ENCODE measurements at regions not wholly inside any gene's neighbourhood (a gene's known extent, or its start where the extent isn't known, plus 50 kb on each side); places are given as distances from the start of the nearest gene placed in this dataset.

DNA sequence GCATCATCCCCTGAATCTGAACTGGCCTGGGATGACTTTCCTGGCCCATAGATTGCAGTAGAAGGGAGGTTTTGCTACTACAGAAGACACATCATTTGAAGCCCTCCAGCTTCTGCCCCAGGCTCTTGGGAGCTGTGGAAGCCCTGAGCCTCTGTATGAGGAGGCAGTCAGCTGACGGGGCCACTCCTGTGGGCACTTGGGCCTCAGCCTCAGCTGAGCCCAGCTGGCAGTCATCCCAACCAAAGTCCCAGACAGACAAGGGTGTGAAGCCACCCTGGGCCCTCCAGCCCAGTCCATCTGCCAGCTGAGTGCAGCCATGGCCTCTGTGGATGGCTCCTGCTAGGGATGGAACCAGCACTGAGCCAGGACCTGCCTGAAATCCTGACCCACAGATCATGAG is 502.3 kb upstream of the HS6ST1 start:
- H3K27ac ChIP-seq: no peak overlapping the region
- no CpG with 5 or more reads among the region's 1 CpG for WGBS, 2 donors (ENCODE audit: low coverage in 1 of 2)
- no peaks in the 10 kb centered on the region for H3K36me3 ChIP-seq
- H3K27me3 ChIP-seq: peaks cover 8% of the 10 kb centered on the region
- H3K4me3 ChIP-seq: no peak overlapping the region
- no peaks in the 10 kb centered on the region for H3K4me1 ChIP-seq
- no peak for TF ChIP-seq EP300 (IDR thresholded peaks at IDR 0.05)
- TF ChIP-seq, protein P1, sequence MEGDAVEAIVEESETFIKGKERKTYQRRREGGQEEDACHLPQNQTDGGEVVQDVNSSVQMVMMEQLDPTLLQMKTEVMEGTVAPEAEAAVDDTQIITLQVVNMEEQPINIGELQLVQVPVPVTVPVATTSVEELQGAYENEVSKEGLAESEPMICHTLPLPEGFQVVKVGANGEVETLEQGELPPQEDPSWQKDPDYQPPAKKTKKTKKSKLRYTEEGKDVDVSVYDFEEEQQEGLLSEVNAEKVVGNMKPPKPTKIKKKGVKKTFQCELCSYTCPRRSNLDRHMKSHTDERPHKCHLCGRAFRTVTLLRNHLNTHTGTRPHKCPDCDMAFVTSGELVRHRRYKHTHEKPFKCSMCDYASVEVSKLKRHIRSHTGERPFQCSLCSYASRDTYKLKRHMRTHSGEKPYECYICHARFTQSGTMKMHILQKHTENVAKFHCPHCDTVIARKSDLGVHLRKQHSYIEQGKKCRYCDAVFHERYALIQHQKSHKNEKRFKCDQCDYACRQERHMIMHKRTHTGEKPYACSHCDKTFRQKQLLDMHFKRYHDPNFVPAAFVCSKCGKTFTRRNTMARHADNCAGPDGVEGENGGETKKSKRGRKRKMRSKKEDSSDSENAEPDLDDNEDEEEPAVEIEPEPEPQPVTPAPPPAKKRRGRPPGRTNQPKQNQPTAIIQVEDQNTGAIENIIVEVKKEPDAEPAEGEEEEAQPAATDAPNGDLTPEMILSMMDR (IDR thresholded peaks at IDR 0.05): no peak
- ATAC-seq: no peak
- H3K9me3 ChIP-seq: peaks cover 0 to 8% (median 0%) of the 10 kb centered on the region in 3 donors

DNA sequence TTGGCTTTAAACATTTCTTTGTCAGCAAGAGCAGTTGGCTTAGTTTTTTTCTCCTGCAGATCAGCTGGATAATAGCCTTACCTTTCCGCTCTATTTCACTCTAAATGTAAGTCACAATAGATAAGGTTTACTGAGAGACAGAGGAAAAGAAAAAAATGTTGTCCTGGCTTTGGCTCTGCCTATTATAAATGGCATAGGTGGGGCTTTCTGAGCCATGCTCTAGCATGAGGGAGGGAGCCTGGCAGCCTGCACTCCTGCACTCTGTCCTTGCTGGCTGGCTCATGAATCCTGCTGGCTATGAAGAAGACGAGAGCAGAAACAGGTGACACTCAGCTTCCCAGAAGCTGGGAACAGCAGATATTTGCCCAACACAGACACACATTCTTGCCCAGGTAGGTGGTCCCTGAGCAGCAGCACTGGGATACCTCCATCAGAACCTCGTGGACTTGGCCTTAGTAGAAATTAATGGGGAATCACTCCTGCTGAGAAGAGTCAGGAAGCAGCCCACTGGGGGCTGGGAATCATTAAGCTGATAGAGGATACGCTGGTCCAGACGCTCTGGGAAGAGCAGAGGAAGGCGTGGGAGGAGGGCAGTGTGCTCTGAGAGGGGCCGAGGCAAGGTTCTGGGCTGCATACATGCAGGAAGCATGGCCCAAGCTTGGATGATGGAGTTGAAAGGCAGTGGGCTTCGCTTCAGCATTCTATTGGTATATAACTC is 514.4 kb upstream of the HS6ST1 start:
- Histone ChIP-seq H3K4me1 (peaks cover 0 to 19% (median 0%) of the 10 kb centered on the region in 3 donors), H3K27ac (no peak overlapping the region), H3K9me3 (no peaks in the 10 kb centered on the region), H3K27me3 (no peaks in the 10 kb centered on the region), H3K4me3 (no peak overlapping the region), H3K36me3 (no peaks in the 10 kb centered on the region)
- no peak for ATAC-seq
- WGBS, 2 donors (ENCODE audit: low coverage in 1 of 2): 40 to 52% methylated on average over 3 to 7 of the region's 8 CpGs
- TF ChIP-seq POLR2A (IDR thresholded peaks at IDR 0.05) (no peak), POLR2AphosphoS5 (IDR thresholded peaks at IDR 0.05) (no peak), EP300 (IDR thresholded peaks at IDR 0.05) (no peak)
- TF ChIP-seq, protein P1 (IDR thresholded peaks at IDR 0.05): no peak

GRCh38 chr2:128833664-128834027 is 515.0 kb upstream of the HS6ST1 start:
- no peaks in the 10 kb centered on the region for H3K27me3 ChIP-seq
- H3K27ac ChIP-seq: no peak overlapping the region
- no peaks in the 10 kb centered on the region for H3K36me3 ChIP-seq
- TF ChIP-seq EP300 (IDR thresholded peaks at IDR 0.05) (no peak), POLR2AphosphoS5 (IDR thresholded peaks at IDR 0.05) (no peak), POLR2A (IDR thresholded peaks at IDR 0.05) (no peak)
- TF ChIP-seq, protein P1 (IDR thresholded peaks at IDR 0.05): no peak
- no peak for ATAC-seq
- WGBS, 2 donors (ENCODE audit: low coverage in 1 of 2): 91 to 92% methylated on average over 2 to 6 of the region's 6 CpGs
- H3K4me3 ChIP-seq: no peak overlapping the region
- H3K4me1 ChIP-seq: peaks cover 0 to 19% (median 0%) of the 10 kb centered on the region in 3 donors
- no peaks in the 10 kb centered on the region for H3K9me3 ChIP-seq

DNA sequence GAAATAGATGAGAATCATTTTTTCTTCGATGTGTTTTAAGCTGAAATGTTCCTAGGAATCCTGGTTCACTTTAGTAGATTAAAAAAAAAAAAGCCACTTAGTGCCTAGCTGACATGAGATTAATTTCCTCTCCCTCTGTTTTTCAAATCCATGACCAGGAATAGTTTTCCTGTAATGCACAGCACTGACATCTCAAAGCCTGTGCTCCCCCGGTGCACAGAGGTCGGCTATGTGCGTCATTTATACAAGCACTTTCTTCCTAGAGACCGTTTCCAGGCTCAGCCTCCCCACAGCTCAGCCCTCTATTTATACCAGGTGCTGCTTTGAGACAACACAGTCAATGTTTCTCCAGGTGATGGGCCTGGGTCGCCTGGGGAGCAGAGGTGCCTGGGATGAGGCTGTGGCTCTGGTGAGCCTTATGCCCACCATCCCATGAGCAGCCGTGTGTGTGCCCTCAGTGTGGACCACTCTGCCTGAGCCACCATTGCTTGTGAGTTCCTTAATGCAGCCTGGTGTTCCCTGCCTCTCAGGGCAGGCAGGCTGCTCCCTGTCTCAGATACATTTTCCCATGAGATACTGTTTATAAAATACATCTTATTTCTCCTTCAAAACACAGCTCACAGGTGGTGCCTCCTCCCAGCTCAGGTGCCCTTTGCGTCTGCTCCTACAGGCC is 515.7 kb upstream of the HS6ST1 start:
- WGBS, 2 donors (ENCODE audit: low coverage in 1 of 2): 21 to 47% methylated on average over 5 to 6 of the region's 8 CpGs
- H3K27ac ChIP-seq: no peak overlapping the region
- no peak for ATAC-seq
- no peak overlapping the region for H3K4me3 ChIP-seq
- H3K4me1 ChIP-seq: peaks cover 0 to 19% (median 0%) of the 10 kb centered on the region in 3 donors
- no peaks in the 10 kb centered on the region for H3K36me3 ChIP-seq
- TF ChIP-seq POLR2AphosphoS5 (IDR thresholded peaks at IDR 0.05): peak; percentile 50
- no peak for TF ChIP-seq EP300 (IDR thresholded peaks at IDR 0.05)
- no peaks in the 10 kb centered on the region for H3K9me3 ChIP-seq
- H3K27me3 ChIP-seq: no peaks in the 10 kb centered on the region

DNA sequence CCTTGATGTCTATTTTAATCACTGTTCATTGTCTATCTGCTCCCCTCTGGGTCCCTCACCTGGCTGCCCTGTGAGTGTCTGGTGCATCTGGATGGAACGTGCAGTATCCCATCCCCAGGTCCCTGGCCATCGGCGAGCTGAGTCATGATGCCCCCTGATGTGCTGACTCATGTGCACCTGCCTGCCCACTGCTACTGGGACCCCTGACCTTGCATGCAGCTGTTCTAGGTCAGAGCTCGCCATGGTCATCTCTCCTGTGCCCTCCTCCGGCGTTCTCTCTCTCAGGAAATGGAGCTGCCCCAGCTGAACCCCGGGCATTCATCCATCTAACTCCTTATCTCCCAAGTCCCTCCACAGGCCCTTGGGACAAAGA is 516.2 kb upstream of the HS6ST1 start:
- Histone ChIP-seq H3K4me1 (peaks cover 0 to 19% (median 0%) of the 10 kb centered on the region in 3 donors), H3K4me3 (no peak overlapping the region), H3K27ac (no peak overlapping the region), H3K9me3 (no peaks in the 10 kb centered on the region), H3K27me3 (no peaks in the 10 kb centered on the region), H3K36me3 (no peaks in the 10 kb centered on the region)
- TF ChIP-seq POLR2A (IDR thresholded peaks at IDR 0.05): no peak
- TF ChIP-seq, protein P1 (IDR thresholded peaks at IDR 0.05): no peak
- no peak for TF ChIP-seq EP300 (IDR thresholded peaks at IDR 0.05)
- TF ChIP-seq POLR2AphosphoS5 (IDR thresholded peaks at IDR 0.05): no peak
- 77 to 84% methylated on average over 4 to 5 of the region's 7 CpGs for WGBS, 2 donors (ENCODE audit: low coverage in 1 of 2)
- ATAC-seq: no peak

Data from gastroesophageal sphincter (tissue), 4 donors.